HepG2 (cell line): ENCODE measurements at regions not wholly inside any gene's neighbourhood (a gene's known extent, or its start where the extent isn't known, plus 50 kb on each side); places are given as distances from the start of the nearest gene placed in this dataset.

ENCODE experiments used
- ATAC-seq: fragments of 200-7000 bp; cut with Tn5 transposase; 3 replicates; pipeline ENCODE4 v1.9.1; 2020; ENCODE audit warnings: mild to moderate bottlenecking, moderate library complexity
- BruUV-seq: library from RNA; stranded (reverse); fragments of 400-500 nt; replicated peaks from 2 replicates; lab custom pipeline; 2021; lab: Mats Ljungman, UMichigan
- CTCF ChIA-PET: fragments of 300-600 bp; formaldehyde crosslinking; extraction: SDS; loops from one replicate; lab custom pipeline; 2021; ENCODE audit warnings: low total read pairs, inconsistent platforms, low intra/inter-chr PET ratio; lab: Yijun Ruan, JAX
- POLR2A ChIA-PET: fragments of 350-600 bp; sonication (Branson Sonifier 250); formaldehyde crosslinking; loops from one replicate; lab custom pipeline; 2020; ENCODE audit warnings: antibody characterized with exemption, inconsistent platforms; lab: Yijun Ruan, JAX
- DNase-seq: peaks from one replicate; pipeline ENCODE4 v3.0.0-alpha.2; 2015; ENCODE audit warnings: low spot score
- FAIRE-seq: peaks from 3 replicates; lab custom pipeline; 2011; peaks lifted over from hg19 to GRCh38; lab: Jason Lieb, UNC
- H2AFZ ChIP-seq: one replicate; pipeline ENCODE4 v1.6.1; 2011; ENCODE audit warnings: low read length, inconsistent platforms
- H3K27ac ChIP-seq: fragments of 300-600 bp; 3 replicates; pipeline ENCODE4 v1.8.0; 2011; ENCODE audit warnings: mixed run types, mild to moderate bottlenecking, mixed read lengths, low read length, inconsistent platforms; ENCODE audit not compliant: insufficient read depth; ENCODE audit errors: extremely low read length
- H3K27me3 ChIP-seq, 2 experiments: fragments of 200-600 bp in 1 of 2; 2 replicates in 1 of 2; 3 replicates in 1 of 2; pipeline versions ENCODE4 v1.6.0 to v1.8.0; 2011; ENCODE audit warnings: low read length in 2 of 2, mild to moderate bottlenecking in 2 of 2, moderate library complexity in 2 of 2, inconsistent platforms in 1 of 2; ENCODE audit not compliant: insufficient read depth in 2 of 2, control insufficient read depth in 1 of 2
- H3K36me3 ChIP-seq, 2 experiments: fragments of 200-600 bp in 1 of 2; replicated peaks in 1 of 2; 2 replicates in 1 of 2; 3 replicates in 1 of 2; pipeline versions ENCODE4 v1.5.1 to v1.8.0; 2011; ENCODE audit warnings: low read length in 2 of 2, inconsistent platforms in 1 of 2; ENCODE audit not compliant: insufficient read depth in 2 of 2, control insufficient read depth in 1 of 2
- H3K4me1 ChIP-seq: 2 replicates; pipeline ENCODE4 v1.5.1; 2012; ENCODE audit warnings: low read length, inconsistent platforms; ENCODE audit not compliant: insufficient read depth
- H3K4me2 ChIP-seq: 2 replicates; pipeline ENCODE4 v1.6.0; 2011; ENCODE audit warnings: low read depth, low read length, inconsistent platforms
- H3K4me3 ChIP-seq, 3 experiments: fragments of 200-600 bp in 1 of 3; sonication (generic), shearing (Covaris generic) in 1 of 3; replicated peaks in 1 of 3; 2 replicates each; pipeline ENCODE4 v1.5.1; 2011 to 2016; ENCODE audit warnings: low read length in 3 of 3, inconsistent platforms in 2 of 3, low read depth in 2 of 3, mild to moderate bottlenecking in 2 of 3, control low read depth in 1 of 3, mixed read lengths in 1 of 3; ENCODE audit not compliant: insufficient read depth in 1 of 3
- H3K79me2 ChIP-seq: one replicate; pipeline ENCODE4 v1.6.1; 2011; ENCODE audit warnings: low read length, inconsistent platforms; ENCODE audit not compliant: insufficient read depth
- H3K9ac ChIP-seq: 2 replicates; pipeline ENCODE4 v1.6.0; 2011; ENCODE audit warnings: mild to moderate bottlenecking, low read depth, low read length, inconsistent platforms; ENCODE audit not compliant: insufficient read depth
- H3K9me3 ChIP-seq: 2 replicates; pipeline ENCODE4 v1.5.1; 2012; ENCODE audit warnings: mild to moderate bottlenecking, low read length
- H4K20me1 ChIP-seq: 2 replicates; pipeline ENCODE4 v1.6.0; 2011; ENCODE audit warnings: inconsistent platforms, mild to moderate bottlenecking, low read length, moderate library complexity; ENCODE audit not compliant: insufficient read depth
- BCL6 ChIP-seq: IDR thresholded peaks from 2 replicates; pipeline ENCODE4 v1.6.1; 2016; ENCODE audit warnings: missing genetic modification reagents, missing compliant biosample characterization
- HOXD1 ChIP-seq: sonication (generic); formaldehyde crosslinking; IDR thresholded peaks from 2 replicates; pipeline ENCODE4 v1.5.0; 2020; ENCODE audit warnings: missing genetic modification reagents
- LCORL ChIP-seq, 2 experiments: fragments of 450-650 bp in 1 of 2; sonication (generic) in 1 of 2; formaldehyde crosslinking in 1 of 2; IDR thresholded peaks; 2 replicates each; pipeline versions ENCODE4 v1.5.0 to v1.6.1; 2017 to 2020; ENCODE audit warnings: antibody characterized with exemption in 1 of 2, missing genetic modification reagents in 1 of 2
- NR1H2 ChIP-seq: sonication (generic); formaldehyde crosslinking; IDR thresholded peaks from 2 replicates; pipeline ENCODE4 v1.8.1; 2022; ENCODE audit warnings: low read depth, missing genetic modification reagents, borderline replicate concordance
- U2AF2 ChIP-seq: fragments of 200-400 bp; formaldehyde crosslinking; IDR thresholded peaks from 2 replicates; pipeline ENCODE4 v1.6.1; 2017; ENCODE audit warnings: low read depth, mild to moderate bottlenecking, low read length
- ZNF570 ChIP-seq: sonication (generic); formaldehyde crosslinking; IDR thresholded peaks from 2 replicates; pipeline ENCODE4 v1.4.0; 2020; ENCODE audit warnings: mild to moderate bottlenecking, missing genetic modification reagents, borderline replicate concordance
- ZNF580 ChIP-seq: IDR thresholded peaks from 2 replicates; pipeline ENCODE4 v1.6.1; 2016; ENCODE audit warnings: low read depth, borderline replicate concordance
- ZSCAN9 ChIP-seq: IDR thresholded peaks from 2 replicates; pipeline ENCODE4 v1.6.1; 2016; ENCODE audit warnings: borderline replicate concordance
- WGBS: methylation state at CpG from one replicate; pipeline ENCODE4 v1.1.6; 2017; ENCODE audit warnings: low lambda C conversion rate; 5-methylcytosine and 5-hydroxymethylcytosine counted together
- in situ Hi-C: cut with HindIII; loops from 2 replicates; pipeline ENCODE4 v1.10.0; 2017; ENCODE audit warnings: low pct_unique_long_range_greater_than_20kb; ENCODE audit not compliant: extremely low pct_ligation_motif_present
- intact Hi-C: fragments of 100-400 bp; cut with micrococcal nuclease; formaldehyde crosslinking; loops from one replicate; pipeline ENCODE4 v1.10.0; 2022; ENCODE audit not compliant: unreplicated experiment

GRCh38 chr5:25544652-25545249, 900.0 kb upstream of the CDH10 start (continued):
- TF ChIP-seq ZSCAN9 (CRISPR knock-in tag), result no peak

GRCh38 chr5:25540628-25541027, 895.9 kb upstream of the CDH10 start:
- Histone ChIP-seq H3K9me3 (peaks cover 14% of the 10 kb centered on the region), H3K27ac (no peak overlapping the region), H3K27me3 (no peaks in the 10 kb centered on the region), H3K79me2 (no peaks in the 10 kb centered on the region), H2AFZ (no peak overlapping the region), H4K20me1 (no peaks in the 10 kb centered on the region), H3K4me1 (no peaks in the 10 kb centered on the region), H3K36me3 (no peaks in the 10 kb centered on the region), H3K4me3 (no peak overlapping the region), H3K9ac (no peak overlapping the region), H3K4me2 (no peak overlapping the region)
- POLR2A ChIA-PET, result no interaction called here
- CTCF ChIA-PET, result no interaction called here
- intact Hi-C loops, result no loop called here
- in situ Hi-C loops, result no loop called here
- no TSS peak for BruUV-seq
- FAIRE-seq (no peak), ATAC-seq (no peak), DNase-seq (no peak)
- 53% methylated on average over 2 of the region's 2 CpGs for WGBS
- TF ChIP-seq NR1H2 (no peak), ZNF580 (CRISPR knock-in tag) (no peak), BCL6 (CRISPR knock-in tag) (no peak), HOXD1 (CRISPR knock-in tag) (no peak), LCORL (IDR thresholded peaks at IDR 0.05) (no peak), LCORL (CRISPR knock-in tag; IDR thresholded peaks at IDR 0.05) (no peak), U2AF2 (no peak), ZNF570 (CRISPR knock-in tag) (no peak)
